ENCODE measurements at regions not wholly inside any gene's neighbourhood (a gene's known extent, or its start where the extent isn't known, plus 50 kb on each side); places are given as distances from the start of the nearest gene placed in this dataset.

DNA sequence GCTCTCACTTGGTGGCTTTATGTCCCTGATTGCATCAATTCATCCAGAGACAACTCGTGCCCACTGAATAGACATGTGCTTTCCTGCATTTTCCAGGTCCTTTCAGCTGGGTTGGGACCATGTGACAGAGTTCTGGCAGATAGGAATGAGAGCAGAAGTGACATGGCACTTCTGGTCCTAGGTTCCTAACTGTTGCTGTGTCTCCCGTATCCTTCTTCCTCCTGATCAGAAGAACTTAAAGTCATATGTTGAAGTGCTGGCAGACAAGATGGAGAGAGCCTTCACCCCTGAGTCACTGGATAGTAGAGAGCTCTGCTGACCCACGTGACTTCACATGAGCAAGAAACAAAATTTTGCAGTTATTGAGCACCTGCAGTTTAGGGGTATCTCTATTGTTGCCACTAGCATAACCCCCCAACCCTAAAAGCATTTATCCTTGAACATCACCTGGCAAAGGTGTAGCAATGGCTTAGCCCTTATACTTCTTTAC lies 80.0 kb downstream of the NREP start:
- ATAC-seq (no peak), DNase-seq (no peak)
- in situ Hi-C loops (cut with MboI; ENCODE audit: low sequenced_read_pairs in 4 of 4), result no loop called here

DNA sequence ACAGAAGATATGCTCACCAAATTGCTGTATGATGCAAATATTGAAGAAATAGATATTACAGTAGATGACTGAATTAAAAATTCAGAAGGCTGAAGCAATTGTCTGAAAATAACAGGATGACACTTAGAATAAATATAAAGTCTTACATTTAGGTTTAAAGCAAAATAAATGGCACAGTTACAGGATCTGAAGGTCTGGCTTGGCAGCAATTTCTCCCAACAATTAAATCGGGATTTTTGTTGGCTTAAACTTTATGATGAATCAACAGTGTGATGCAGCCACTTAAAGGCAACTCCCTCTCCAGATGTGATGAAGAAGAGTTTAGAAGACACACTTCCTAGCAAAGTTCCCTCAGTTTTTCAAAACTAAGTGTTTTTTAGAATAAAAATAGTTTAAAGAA lies 80.5 kb downstream of the NREP start:
- TF ChIP-seq, protein P1, sequence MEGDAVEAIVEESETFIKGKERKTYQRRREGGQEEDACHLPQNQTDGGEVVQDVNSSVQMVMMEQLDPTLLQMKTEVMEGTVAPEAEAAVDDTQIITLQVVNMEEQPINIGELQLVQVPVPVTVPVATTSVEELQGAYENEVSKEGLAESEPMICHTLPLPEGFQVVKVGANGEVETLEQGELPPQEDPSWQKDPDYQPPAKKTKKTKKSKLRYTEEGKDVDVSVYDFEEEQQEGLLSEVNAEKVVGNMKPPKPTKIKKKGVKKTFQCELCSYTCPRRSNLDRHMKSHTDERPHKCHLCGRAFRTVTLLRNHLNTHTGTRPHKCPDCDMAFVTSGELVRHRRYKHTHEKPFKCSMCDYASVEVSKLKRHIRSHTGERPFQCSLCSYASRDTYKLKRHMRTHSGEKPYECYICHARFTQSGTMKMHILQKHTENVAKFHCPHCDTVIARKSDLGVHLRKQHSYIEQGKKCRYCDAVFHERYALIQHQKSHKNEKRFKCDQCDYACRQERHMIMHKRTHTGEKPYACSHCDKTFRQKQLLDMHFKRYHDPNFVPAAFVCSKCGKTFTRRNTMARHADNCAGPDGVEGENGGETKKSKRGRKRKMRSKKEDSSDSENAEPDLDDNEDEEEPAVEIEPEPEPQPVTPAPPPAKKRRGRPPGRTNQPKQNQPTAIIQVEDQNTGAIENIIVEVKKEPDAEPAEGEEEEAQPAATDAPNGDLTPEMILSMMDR (IDR thresholded peaks at IDR 0.05 in 4 of 5, conservative IDR thresholded peaks at IDR 0.05 in 1 of 5), result no peak
- no peak for TF ChIP-seq POLR2A (IDR thresholded peaks at IDR 0.05)
- Histone ChIP-seq H3K27ac (no peak overlapping the region), H3K4me1 (peaks cover 12 to 13% of the 10 kb centered on the region in 2 donors), H3K9me3 (no peaks in the 10 kb centered on the region), H3K27me3 (no peaks in the 10 kb centered on the region), H3K36me3 (no peaks in the 10 kb centered on the region), H3K4me3 (no peak overlapping the region)
- in situ Hi-C loops (cut with MboI; ENCODE audit: low sequenced_read_pairs in 4 of 4), result no loop called here
- intact Hi-C loops (cut with DNase I; ENCODE audit: low total_unique reads), result no loop called here
- ATAC-seq (no peak), DNase-seq (no peak)

More for the DNA sequence above, 80.0 kb downstream of the NREP start:
- Histone ChIP-seq H3K4me3 (no peak overlapping the region), H3K27ac (no peak overlapping the region), H3K9me3 (no peaks in the 10 kb centered on the region), H3K4me1 (peaks cover 13 to 16% of the 10 kb centered on the region in 2 donors), H3K27me3 (no peaks in the 10 kb centered on the region), H3K36me3 (no peaks in the 10 kb centered on the region)
- no peak for TF ChIP-seq POLR2A (IDR thresholded peaks at IDR 0.05)
- TF ChIP-seq, protein P1 (IDR thresholded peaks at IDR 0.05 in 4 of 5, conservative IDR thresholded peaks at IDR 0.05 in 1 of 5), result no peak
- intact Hi-C loops (cut with DNase I; ENCODE audit: low total_unique reads), result no loop called here

DNA sequence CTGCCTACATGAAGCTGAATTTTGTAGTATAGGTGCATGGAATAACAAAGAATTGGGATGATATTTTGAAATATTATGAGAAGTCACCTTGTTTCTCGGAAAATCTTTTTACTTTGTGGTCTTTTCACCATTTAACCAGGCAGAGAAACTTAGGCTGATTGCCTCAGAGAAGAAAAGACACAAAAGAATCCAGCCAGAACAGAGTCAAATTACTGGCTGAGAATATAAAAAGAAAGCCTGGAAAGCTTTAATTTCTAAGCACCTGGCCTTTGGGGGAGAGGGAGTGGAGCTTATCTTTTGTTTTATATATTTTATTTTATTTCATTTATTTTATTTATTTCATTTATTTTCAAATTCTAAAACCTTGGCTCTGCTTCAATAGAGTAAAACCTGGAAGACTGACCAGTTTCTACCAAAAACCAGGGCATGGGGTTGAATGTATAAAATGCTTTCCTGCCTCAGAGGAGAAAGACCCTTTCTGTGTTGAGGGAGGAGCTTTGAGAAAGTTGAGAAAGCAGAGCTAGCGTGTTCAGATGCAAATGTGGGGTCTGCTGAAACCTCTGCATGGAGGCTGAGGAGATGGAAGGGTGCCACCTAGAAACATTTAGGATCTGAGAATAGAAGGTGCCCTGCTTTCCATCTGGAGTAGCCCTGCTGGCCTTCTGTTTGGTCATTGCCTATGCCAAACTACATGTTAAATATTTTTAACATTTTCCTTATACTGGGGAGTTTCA lies 81.6 kb downstream of the NREP start:
- TF ChIP-seq, protein P1 (IDR thresholded peaks at IDR 0.05 in 4 of 5, conservative IDR thresholded peaks at IDR 0.05 in 1 of 5), result no peak
- no peak for TF ChIP-seq POLR2A (IDR thresholded peaks at IDR 0.05)

DNA sequence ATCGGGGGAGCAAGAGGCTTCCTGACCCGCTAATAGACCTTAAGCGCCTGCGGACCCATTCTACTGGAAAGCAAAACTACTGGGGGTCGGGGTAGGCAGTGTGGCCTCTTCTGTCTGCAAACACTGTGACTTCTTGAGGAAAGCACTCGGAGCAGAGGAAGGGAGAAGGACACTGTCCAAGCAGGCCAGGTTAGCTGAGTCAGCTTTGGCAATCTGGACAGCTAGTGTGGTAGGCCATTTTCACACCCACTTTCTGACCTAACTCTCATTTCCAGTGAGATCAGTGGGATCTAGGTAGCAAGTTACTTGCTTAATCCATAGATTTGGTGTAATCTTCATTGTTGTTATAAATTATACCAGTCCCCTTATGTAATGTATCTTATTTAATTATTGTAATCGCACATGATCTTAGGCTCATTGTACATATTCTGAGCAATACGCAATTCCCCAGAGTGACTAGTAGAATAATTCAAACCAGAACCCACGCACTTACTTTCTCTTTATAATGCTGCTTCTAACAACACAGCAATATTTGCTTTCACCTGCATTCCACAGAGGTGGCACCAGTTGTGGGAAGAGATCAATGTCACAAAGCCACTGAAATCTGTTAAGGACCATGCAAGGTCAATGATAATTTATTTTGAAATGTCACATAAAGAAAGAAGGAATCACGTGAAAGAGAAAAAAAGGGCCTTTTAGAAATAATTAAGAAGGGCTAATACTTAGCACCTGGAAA lies 82.9 kb downstream of the NREP start:
- no peak for TF ChIP-seq POLR2A (IDR thresholded peaks at IDR 0.05)
- TF ChIP-seq, protein P1 (IDR thresholded peaks at IDR 0.05 in 4 of 5, conservative IDR thresholded peaks at IDR 0.05 in 1 of 5), result no peak
- ATAC-seq, result no peak
- intact Hi-C loops (cut with DNase I; ENCODE audit: low total_unique reads), result no loop called here
- no peak for DNase-seq
- Histone ChIP-seq H3K9me3 (no peaks in the 10 kb centered on the region), H3K4me3 (no peak overlapping the region), H3K4me1 (no peaks in the 10 kb centered on the region), H3K36me3 (no peaks in the 10 kb centered on the region), H3K27ac (no peak overlapping the region), H3K27me3 (no peaks in the 10 kb centered on the region)
- in situ Hi-C loops (cut with MboI; ENCODE audit: low sequenced_read_pairs in 4 of 4), result no loop called here

More for the DNA sequence above, 81.6 kb downstream of the NREP start:
- Histone ChIP-seq H3K36me3 (no peaks in the 10 kb centered on the region), H3K27ac (no peak overlapping the region), H3K4me3 (no peak overlapping the region), H3K4me1 (peaks cover 1 to 2% of the 10 kb centered on the region in 2 donors), H3K27me3 (no peaks in the 10 kb centered on the region), H3K9me3 (no peaks in the 10 kb centered on the region)
- DNase-seq (no peak), ATAC-seq (no peak)
- intact Hi-C loops (cut with DNase I; ENCODE audit: low total_unique reads), result no loop called here
- in situ Hi-C loops (cut with MboI; ENCODE audit: low sequenced_read_pairs in 4 of 4), result no loop called here

Data from gastrocnemius medialis (tissue), 4 donors.